HEK293 (cell line): ENCODE measurements at regions not wholly inside any gene's neighbourhood (a gene's known extent, or its start where the extent isn't known, plus 50 kb on each side); places are given as distances from the start of the nearest gene placed in this dataset.

Experiments
- KLF10 ChIP-seq: fragments of 450-650 bp; IDR thresholded peaks from 2 replicates; pipeline ENCODE4 v1.5.1; 2018; ENCODE audit warnings: missing biosample characterization, mild to moderate bottlenecking, missing genetic modification characterization
- OSR2 ChIP-seq: fragments of 450-650 bp; formaldehyde crosslinking; IDR thresholded peaks from 2 replicates; pipeline ENCODE4 v1.5.1; 2016; ENCODE audit warnings: missing biosample characterization, missing genetic modification characterization
- TF ChIP-seq, protein P1 (sequence below): fragments of 450-650 bp; formaldehyde crosslinking; IDR thresholded peaks from 2 replicates; pipeline ENCODE4 v1.5.1; 2016; ENCODE audit warnings: missing biosample characterization, missing genetic modification characterization

DNA sequence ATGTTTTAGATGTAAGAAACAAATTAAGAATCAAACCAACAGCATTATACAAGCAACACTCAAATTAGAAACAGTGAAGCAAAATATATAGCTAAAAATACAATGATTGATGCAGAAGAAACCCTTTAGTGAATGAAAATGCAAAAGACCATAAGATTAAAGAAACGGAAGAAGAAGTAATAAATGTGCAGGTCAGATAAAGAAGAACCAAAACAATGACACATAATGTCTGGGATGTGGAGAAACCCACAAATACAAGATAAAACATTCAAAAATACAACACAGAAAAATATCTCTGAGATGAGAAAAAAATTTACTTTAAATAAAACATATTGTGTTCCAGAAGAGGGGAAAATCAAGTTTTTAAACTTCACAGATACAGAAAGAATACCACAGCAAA, 73.4 kb upstream of the AVPR1A start:
- no peak for TF ChIP-seq KLF10 (tag by site-specific recombination)
- TF ChIP-seq OSR2 (tag by site-specific recombination): no peak
- TF ChIP-seq, protein P1, sequence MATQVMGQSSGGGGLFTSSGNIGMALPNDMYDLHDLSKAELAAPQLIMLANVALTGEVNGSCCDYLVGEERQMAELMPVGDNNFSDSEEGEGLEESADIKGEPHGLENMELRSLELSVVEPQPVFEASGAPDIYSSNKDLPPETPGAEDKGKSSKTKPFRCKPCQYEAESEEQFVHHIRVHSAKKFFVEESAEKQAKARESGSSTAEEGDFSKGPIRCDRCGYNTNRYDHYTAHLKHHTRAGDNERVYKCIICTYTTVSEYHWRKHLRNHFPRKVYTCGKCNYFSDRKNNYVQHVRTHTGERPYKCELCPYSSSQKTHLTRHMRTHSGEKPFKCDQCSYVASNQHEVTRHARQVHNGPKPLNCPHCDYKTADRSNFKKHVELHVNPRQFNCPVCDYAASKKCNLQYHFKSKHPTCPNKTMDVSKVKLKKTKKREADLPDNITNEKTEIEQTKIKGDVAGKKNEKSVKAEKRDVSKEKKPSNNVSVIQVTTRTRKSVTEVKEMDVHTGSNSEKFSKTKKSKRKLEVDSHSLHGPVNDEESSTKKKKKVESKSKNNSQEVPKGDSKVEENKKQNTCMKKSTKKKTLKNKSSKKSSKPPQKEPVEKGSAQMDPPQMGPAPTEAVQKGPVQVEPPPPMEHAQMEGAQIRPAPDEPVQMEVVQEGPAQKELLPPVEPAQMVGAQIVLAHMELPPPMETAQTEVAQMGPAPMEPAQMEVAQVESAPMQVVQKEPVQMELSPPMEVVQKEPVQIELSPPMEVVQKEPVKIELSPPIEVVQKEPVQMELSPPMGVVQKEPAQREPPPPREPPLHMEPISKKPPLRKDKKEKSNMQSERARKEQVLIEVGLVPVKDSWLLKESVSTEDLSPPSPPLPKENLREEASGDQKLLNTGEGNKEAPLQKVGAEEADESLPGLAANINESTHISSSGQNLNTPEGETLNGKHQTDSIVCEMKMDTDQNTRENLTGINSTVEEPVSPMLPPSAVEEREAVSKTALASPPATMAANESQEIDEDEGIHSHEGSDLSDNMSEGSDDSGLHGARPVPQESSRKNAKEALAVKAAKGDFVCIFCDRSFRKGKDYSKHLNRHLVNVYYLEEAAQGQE (tag by site-specific recombination): no peak
